IgD-negative memory B cell (primary cell): ENCODE measurements at regions not wholly inside any gene's neighbourhood (a gene's known extent, or its start where the extent isn't known, plus 50 kb on each side); places are given as distances from the start of the nearest gene placed in this dataset.
A peak's percentile ranks its signal among the peaks of the same experiment; 100 is the strongest.
"Not testable (repeated sequence)": the region's sequence is repeated elsewhere in the genome, so short reads cannot be mapped to it uniquely, and the experiment has no call there.

Source experiments
- H3K27ac Mint-ChIP-seq, 3 donors: one replicate each; pipeline ENCODE4 v1.8.0; 2020 to 2022; ENCODE audit warnings: mild to moderate bottlenecking in 3 of 3, mixed read lengths in 3 of 3, moderate library complexity in 1 of 3
- H3K27me3 Mint-ChIP-seq: one replicate; pipeline ENCODE4 v1.8.0; 2021; ENCODE audit warnings: mixed read lengths
- H3K36me3 Mint-ChIP-seq: one replicate; pipeline ENCODE4 v1.8.0; 2020; ENCODE audit warnings: mild to moderate bottlenecking, mixed read lengths
- H3K4me1 Mint-ChIP-seq, 3 donors: one replicate each; pipeline ENCODE4 v1.8.0; 2020 to 2022; ENCODE audit warnings: mixed read lengths in 3 of 3, mild to moderate bottlenecking in 1 of 3
- H3K4me3 Mint-ChIP-seq, 4 donors: one replicate each; pipeline ENCODE4 v1.8.0; 2020 to 2022; ENCODE audit warnings: mild to moderate bottlenecking in 4 of 4, mixed read lengths in 4 of 4, moderate library complexity in 3 of 4
- H3K9me3 Mint-ChIP-seq, 3 donors: one replicate each; pipeline ENCODE4 v1.8.0; 2020 to 2021; ENCODE audit warnings: mixed read lengths in 3 of 3, mild to moderate bottlenecking in 1 of 3

- peaks cover 0 to 2% (median 0%) of the 10 kb centered on the region in 3 donors for H3K9me3 Mint-ChIP-seq
- H3K27ac Mint-ChIP-seq, result peak overlapping the region in 1 of 3 donors; percentile 40
- peaks cover 0 to 2% (median 0%) of the 10 kb centered on the region in 3 donors for H3K4me1 Mint-ChIP-seq
- H3K27me3 Mint-ChIP-seq, result peaks cover 2% of the 10 kb centered on the region
- H3K4me3 Mint-ChIP-seq, result no peak overlapping the region
- no peaks in the 10 kb centered on the region for H3K36me3 Mint-ChIP-seq
Observed at GRCh38 chr20:40282541-40282940, 406.5 kb downstream of the MAFB start.

- no peak overlapping the region for H3K4me3 Mint-ChIP-seq
- peaks cover 2% of the 10 kb centered on the region for H3K27me3 Mint-ChIP-seq
- peaks cover 0 to 2% (median 0%) of the 10 kb centered on the region in 3 donors for H3K4me1 Mint-ChIP-seq
- H3K36me3 Mint-ChIP-seq, result no peaks in the 10 kb centered on the region
- no peak overlapping the region for H3K27ac Mint-ChIP-seq
- peaks cover 0 to 2% (median 0%) of the 10 kb centered on the region in 3 donors for H3K9me3 Mint-ChIP-seq
Observed at GRCh38 chr20:40280616-40281015, 408.4 kb downstream of the MAFB start.

DNA sequence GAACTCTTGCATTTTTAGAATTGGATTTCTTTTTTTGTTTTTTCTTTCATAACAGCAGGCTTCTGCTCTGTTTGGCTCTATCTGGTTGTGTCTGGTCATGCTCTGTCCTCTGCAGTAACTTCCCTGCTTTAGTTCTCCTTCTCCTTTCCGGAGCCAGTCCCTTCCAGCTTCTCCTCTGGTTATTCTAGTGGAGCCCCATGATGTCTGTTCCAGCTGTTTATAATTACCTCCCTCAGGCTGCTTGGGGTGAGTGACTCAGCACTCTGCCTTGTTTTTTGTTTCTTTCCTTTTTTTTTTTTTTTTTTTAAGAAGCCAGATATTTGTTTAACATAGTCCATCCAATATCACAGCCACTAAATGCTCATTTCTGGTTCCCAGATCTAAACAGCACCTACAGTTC lies 409.6 kb downstream of the MAFB start:
- Mint-ChIP-seq H3K27ac (no peak overlapping the region), H3K9me3 (peaks cover 0 to 2% (median 0%) of the 10 kb centered on the region in 3 donors), H3K4me1 (peaks cover 0 to 2% (median 0%) of the 10 kb centered on the region in 3 donors)

GRCh38 chr20:40278673-40279072 lies 410.4 kb downstream of the MAFB start:
- Mint-ChIP-seq H3K27ac (no peak overlapping the region), H3K4me1 (peaks cover 0 to 2% (median 0%) of the 10 kb centered on the region in 3 donors), H3K27me3 (peaks cover 2% of the 10 kb centered on the region), H3K9me3 (peaks cover 0 to 2% (median 0%) of the 10 kb centered on the region in 3 donors), H3K36me3 (no peaks in the 10 kb centered on the region), H3K4me3 (no peak overlapping the region)

More for the DNA sequence above, 409.6 kb downstream of the MAFB start:
- Mint-ChIP-seq H3K4me3 (no peak overlapping the region), H3K27me3 (peaks cover 2% of the 10 kb centered on the region), H3K36me3 (no peaks in the 10 kb centered on the region)

GRCh38 chr20:40276301-40276700 lies 412.7 kb downstream of the MAFB start:
- peaks cover 0 to 2% (median 0%) of the 10 kb centered on the region in 3 donors for H3K9me3 Mint-ChIP-seq
- peaks cover 0 to 2% (median 0%) of the 10 kb centered on the region in 3 donors for H3K4me1 Mint-ChIP-seq
- H3K4me3 Mint-ChIP-seq, result no peak overlapping the region
- no peak overlapping the region for H3K27ac Mint-ChIP-seq
- H3K27me3 Mint-ChIP-seq, result peaks cover 2% of the 10 kb centered on the region
- no peaks in the 10 kb centered on the region for H3K36me3 Mint-ChIP-seq

GRCh38 chr20:40275738-40276137 lies 413.3 kb downstream of the MAFB start:
- Mint-ChIP-seq H3K27me3 (peaks cover 2% of the 10 kb centered on the region), H3K4me3 (no peak overlapping the region), H3K9me3 (peaks cover 0 to 2% (median 0%) of the 10 kb centered on the region in 3 donors), H3K4me1 (peaks cover 0 to 2% (median 0%) of the 10 kb centered on the region in 3 donors), H3K36me3 (no peaks in the 10 kb centered on the region), H3K27ac (no peak overlapping the region)

DNA sequence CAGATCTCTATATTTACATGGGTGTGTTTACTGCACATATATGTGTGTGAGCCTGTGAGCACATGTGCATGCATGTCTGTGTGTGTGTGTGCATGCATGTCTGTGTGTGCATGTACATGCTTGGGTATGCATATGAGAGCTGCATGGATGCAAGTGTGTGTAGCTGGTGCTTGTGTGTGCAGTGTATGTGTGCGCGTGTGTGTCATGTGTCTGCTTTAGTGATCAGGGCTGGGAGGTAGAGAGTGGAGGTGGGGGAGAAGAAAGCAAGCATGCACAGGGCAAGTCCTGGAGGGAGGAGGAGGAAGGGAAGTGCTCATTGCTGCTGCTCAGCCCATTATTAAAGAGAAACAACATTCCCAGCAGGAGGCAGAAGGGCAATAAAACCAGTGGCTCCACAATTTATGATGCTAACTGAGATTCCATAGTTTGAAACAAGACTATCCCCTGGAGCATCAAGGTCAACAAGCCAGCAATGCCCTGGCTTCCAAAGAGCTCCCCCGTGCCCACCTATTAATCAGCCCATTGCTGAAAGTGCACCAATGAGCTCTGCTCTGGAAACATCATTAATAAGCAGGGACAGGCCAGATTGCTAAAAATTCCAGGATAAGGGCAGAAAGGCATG lies 414.0 kb downstream of the MAFB start:
- Mint-ChIP-seq H3K9me3 (peaks cover 0 to 2% (median 0%) of the 10 kb centered on the region in 3 donors), H3K27me3 (peaks cover 1% of the 10 kb centered on the region), H3K36me3 (no peaks in the 10 kb centered on the region), H3K27ac (no peak overlapping the region), H3K4me3 (no peak overlapping the region), H3K4me1 (peaks cover 0 to 2% (median 0%) of the 10 kb centered on the region in 3 donors)

GRCh38 chr20:40269274-40269673 lies 419.8 kb downstream of the MAFB start:
- H3K36me3 Mint-ChIP-seq, H3K27ac Mint-ChIP-seq, H3K27me3 Mint-ChIP-seq, H3K9me3 Mint-ChIP-seq, H3K4me1 Mint-ChIP-seq, H3K4me3 Mint-ChIP-seq: not testable (repeated sequence)

- no peaks in the 10 kb centered on the region for H3K36me3 Mint-ChIP-seq
- H3K27me3 Mint-ChIP-seq, result no peaks in the 10 kb centered on the region
- H3K4me3 Mint-ChIP-seq, result no peak overlapping the region
- no peaks in the 10 kb centered on the region for H3K4me1 Mint-ChIP-seq
- H3K9me3 Mint-ChIP-seq, result no peaks in the 10 kb centered on the region
- no peak overlapping the region for H3K27ac Mint-ChIP-seq
Observed at GRCh38 chr20:40268321-40269075, 420.5 kb downstream of the MAFB start.

GRCh38 chr20:40265825-40266533 lies 423.1 kb downstream of the MAFB start:
- H3K27me3 Mint-ChIP-seq, result no peaks in the 10 kb centered on the region
- no peak overlapping the region for H3K4me3 Mint-ChIP-seq
- H3K27ac Mint-ChIP-seq, result no peak overlapping the region
- H3K4me1 Mint-ChIP-seq, result no peaks in the 10 kb centered on the region
- H3K9me3 Mint-ChIP-seq, result no peaks in the 10 kb centered on the region
- no peaks in the 10 kb centered on the region for H3K36me3 Mint-ChIP-seq

GRCh38 chr20:40262219-40262618 lies 426.8 kb downstream of the MAFB start:
- Mint-ChIP-seq H3K9me3 (no peaks in the 10 kb centered on the region), H3K36me3 (no peaks in the 10 kb centered on the region), H3K27ac (no peak overlapping the region), H3K4me3 (no peak overlapping the region), H3K4me1 (no peaks in the 10 kb centered on the region), H3K27me3 (no peaks in the 10 kb centered on the region)

- Mint-ChIP-seq H3K9me3 (no peaks in the 10 kb centered on the region), H3K27ac (no peak overlapping the region), H3K36me3 (peaks cover 1% of the 10 kb centered on the region), H3K4me3 (no peak overlapping the region), H3K27me3 (no peaks in the 10 kb centered on the region), H3K4me1 (no peaks in the 10 kb centered on the region)
Observed at GRCh38 chr20:40258931-40259330, 430.1 kb downstream of the MAFB start.

DNA sequence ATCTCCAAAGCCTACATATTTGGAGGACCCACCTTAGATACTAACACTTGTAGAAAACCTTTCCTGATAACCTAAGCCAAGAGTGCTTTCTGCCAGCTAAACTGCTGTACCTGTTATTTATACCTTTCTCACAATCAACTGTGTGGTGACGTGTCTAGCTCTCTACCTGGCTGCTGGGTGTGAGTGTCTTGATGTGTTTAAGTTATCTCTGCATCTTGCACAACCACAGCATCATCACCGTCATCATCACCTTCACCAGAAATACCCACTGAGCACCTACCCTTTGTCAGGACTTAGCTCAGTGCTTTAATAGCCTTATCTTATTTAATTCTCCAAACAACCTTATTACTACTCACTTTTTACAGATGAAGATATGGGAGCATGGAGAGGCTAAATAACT lies 431.3 kb downstream of the MAFB start:
- H3K27me3 Mint-ChIP-seq, result no peaks in the 10 kb centered on the region
- H3K4me1 Mint-ChIP-seq, result no peaks in the 10 kb centered on the region

GRCh38 chr20:40255365-40255764 lies 433.7 kb downstream of the MAFB start:
- H3K27ac Mint-ChIP-seq, result no peak overlapping the region
- H3K4me1 Mint-ChIP-seq, result no peaks in the 10 kb centered on the region
- peaks cover 1% of the 10 kb centered on the region for H3K36me3 Mint-ChIP-seq
- H3K4me3 Mint-ChIP-seq, result no peak overlapping the region
- no peaks in the 10 kb centered on the region for H3K27me3 Mint-ChIP-seq
- H3K9me3 Mint-ChIP-seq, result peaks cover 0 to 5% (median 3%) of the 10 kb centered on the region in 3 donors

More for the DNA sequence above, 431.3 kb downstream of the MAFB start:
- Mint-ChIP-seq H3K36me3 (peaks cover 1% of the 10 kb centered on the region), H3K27ac (no peak overlapping the region), H3K9me3 (peaks cover 0 to 5% (median 0%) of the 10 kb centered on the region in 3 donors), H3K4me3 (no peak overlapping the region)

- Mint-ChIP-seq H3K4me1 (no peaks in the 10 kb centered on the region), H3K9me3 (peaks cover 0 to 5% (median 3%) of the 10 kb centered on the region in 3 donors), H3K4me3 (no peak overlapping the region), H3K27me3 (peaks cover 1% of the 10 kb centered on the region), H3K36me3 (peaks cover 1% of the 10 kb centered on the region), H3K27ac (no peak overlapping the region)
Observed at GRCh38 chr20:40254023-40254772, 434.8 kb downstream of the MAFB start.
